Panc1 (cell line): ENCODE measurements at regions not wholly inside any gene's neighbourhood (a gene's known extent, or its start where the extent isn't known, plus 50 kb on each side); places are given as distances from the start of the nearest gene placed in this dataset.

Source experiments
- ATAC-seq: fragments of 200-7000 bp; cut with Tn5 transposase; 2 replicates; pipeline ENCODE4 v1.9.1; 2020; ENCODE audit warnings: mild to moderate bottlenecking, moderate library complexity
- BruUV-seq: library from RNA; stranded (reverse); fragments of 400-500 nt; replicated peaks from 2 replicates; lab custom pipeline; 2021; lab: Mats Ljungman, UMichigan
- CTCF ChIA-PET: fragments of 300-600 bp; sonication (Branson Sonifier 250); formaldehyde crosslinking; loops from one replicate; lab custom pipeline; 2022; ENCODE audit warnings: antibody characterized with exemption; lab: Charles Lee
- POLR2A ChIA-PET: fragments of 300-600 bp; sonication (Branson Sonifier 250); formaldehyde crosslinking; loops from one replicate; lab custom pipeline; 2022; ENCODE audit warnings: antibody characterized with exemption; lab: Charles Lee
- DNase-seq: peaks from one replicate; pipeline ENCODE4 v3.0.0-alpha.2; 2010; ENCODE audit warnings: low read depth, low spot score
- H3K27ac ChIP-seq: 2 replicates; pipeline ENCODE4 v1.5.1; 2011; ENCODE audit warnings: mild to moderate bottlenecking, low read length, inconsistent platforms
- H3K27me3 ChIP-seq: fragments of 200-500 bp; sonication (Bioruptor generic); 2 replicates; pipeline ENCODE4 v1.6.0; 2014; ENCODE audit warnings: low read length, inconsistent platforms; ENCODE audit not compliant: control insufficient read depth, insufficient read depth
- H3K36me3 ChIP-seq: fragments of 200-500 bp; sonication (Bioruptor generic); 2 replicates; pipeline ENCODE4 v1.5.1; 2014; ENCODE audit warnings: inconsistent platforms, mild to moderate bottlenecking, low read length, moderate library complexity; ENCODE audit not compliant: control insufficient read depth, insufficient read depth
- H3K4me1 ChIP-seq: 2 replicates; pipeline ENCODE4 v1.5.1; 2011; ENCODE audit warnings: inconsistent platforms, mild to moderate bottlenecking, low read length, moderate library complexity; ENCODE audit not compliant: control insufficient read depth, insufficient read depth
- H3K4me3 ChIP-seq, 2 experiments: 2 replicates each; pipeline ENCODE4 v1.5.1; 2011 to 2012; ENCODE audit warnings: low read depth in 2 of 2, low read length in 2 of 2, mild to moderate bottlenecking in 2 of 2, inconsistent platforms in 1 of 2, moderate library complexity in 1 of 2
- H3K9me3 ChIP-seq: fragments of 200-500 bp; sonication (Bioruptor generic); 2 replicates; pipeline ENCODE4 v1.5.1; 2014; ENCODE audit warnings: low read depth, mild to moderate bottlenecking, inconsistent platforms, low read length, moderate library complexity; ENCODE audit not compliant: control insufficient read depth, insufficient read depth
- POLR2AphosphoS5 ChIP-seq: IDR thresholded peaks from 2 replicates; pipeline ENCODE4 v1.6.1; 2012; ENCODE audit warnings: mild to moderate bottlenecking, low read depth, low read length, moderate library complexity
- SIN3A ChIP-seq: IDR thresholded peaks from 2 replicates; pipeline ENCODE4 v1.6.1; 2012; ENCODE audit warnings: low read depth, mild to moderate bottlenecking, low read length, moderate library complexity, borderline replicate concordance; ENCODE audit not compliant: insufficient read depth
- TCF7L2 ChIP-seq: IDR thresholded peaks from 2 replicates; pipeline ENCODE4 v1.6.1; 2011; ENCODE audit warnings: mild to moderate bottlenecking, low read depth, low read length, inconsistent platforms
- in situ Hi-C: cut with HindIII; loops from 2 replicates; pipeline ENCODE4 v1.10.0; 2016; ENCODE audit warnings: low sequenced_read_pairs, low pct_unique_long_range_greater_than_20kb
- intact Hi-C: fragments of 100-400 bp; cut with micrococcal nuclease; formaldehyde crosslinking; loops from one replicate; pipeline ENCODE4 v1.10.0; 2022; ENCODE audit not compliant: unreplicated experiment
- TF ChIP-seq, protein P1 (sequence below): fragments of 450-650 bp; IDR thresholded peaks from 2 replicates; pipeline ENCODE4 v1.5.1; 2017; ENCODE audit warnings: mild to moderate bottlenecking
- TF ChIP-seq, protein P2 (sequence below), 2 experiments: IDR thresholded peaks; 2 replicates each; pipeline ENCODE4 v1.6.1; 2011 to 2012; ENCODE audit warnings: low read depth in 2 of 2, control low read depth in 1 of 2, low read length in 1 of 2, mild to moderate bottlenecking in 1 of 2, moderate library complexity in 1 of 2; ENCODE audit not compliant: insufficient read depth in 1 of 2

DNA sequence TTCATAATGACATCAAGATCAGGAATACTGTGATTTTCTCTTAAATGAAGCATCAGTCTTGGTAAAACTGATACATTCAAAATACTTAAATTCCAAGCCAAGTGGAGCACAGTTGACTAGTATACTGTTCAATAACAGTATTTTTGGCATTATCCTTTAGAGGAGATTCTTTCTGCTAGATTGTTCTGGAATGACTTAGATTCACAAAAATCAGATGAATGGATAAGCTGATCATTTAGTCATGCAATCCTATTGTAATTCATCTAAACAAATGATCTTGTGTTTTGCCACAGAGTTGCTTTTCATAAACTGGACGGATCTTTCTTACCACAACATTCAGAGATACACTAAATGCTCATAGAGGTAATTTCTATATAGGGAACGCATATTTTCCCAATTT lies 232.0 kb downstream of the CXXC4 start:
- no peak overlapping the region for H3K4me3 ChIP-seq
- H3K4me1 ChIP-seq = no peaks in the 10 kb centered on the region
- intact Hi-C loops (no loop called here), in situ Hi-C loops (no loop called here)
- H3K27me3 ChIP-seq = no peaks in the 10 kb centered on the region
- no TSS peak for BruUV-seq
- TF ChIP-seq POLR2AphosphoS5 (no peak), TCF7L2 (no peak), SIN3A (no peak)
- TF ChIP-seq, protein P1, sequence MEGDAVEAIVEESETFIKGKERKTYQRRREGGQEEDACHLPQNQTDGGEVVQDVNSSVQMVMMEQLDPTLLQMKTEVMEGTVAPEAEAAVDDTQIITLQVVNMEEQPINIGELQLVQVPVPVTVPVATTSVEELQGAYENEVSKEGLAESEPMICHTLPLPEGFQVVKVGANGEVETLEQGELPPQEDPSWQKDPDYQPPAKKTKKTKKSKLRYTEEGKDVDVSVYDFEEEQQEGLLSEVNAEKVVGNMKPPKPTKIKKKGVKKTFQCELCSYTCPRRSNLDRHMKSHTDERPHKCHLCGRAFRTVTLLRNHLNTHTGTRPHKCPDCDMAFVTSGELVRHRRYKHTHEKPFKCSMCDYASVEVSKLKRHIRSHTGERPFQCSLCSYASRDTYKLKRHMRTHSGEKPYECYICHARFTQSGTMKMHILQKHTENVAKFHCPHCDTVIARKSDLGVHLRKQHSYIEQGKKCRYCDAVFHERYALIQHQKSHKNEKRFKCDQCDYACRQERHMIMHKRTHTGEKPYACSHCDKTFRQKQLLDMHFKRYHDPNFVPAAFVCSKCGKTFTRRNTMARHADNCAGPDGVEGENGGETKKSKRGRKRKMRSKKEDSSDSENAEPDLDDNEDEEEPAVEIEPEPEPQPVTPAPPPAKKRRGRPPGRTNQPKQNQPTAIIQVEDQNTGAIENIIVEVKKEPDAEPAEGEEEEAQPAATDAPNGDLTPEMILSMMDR = no peak
- TF ChIP-seq, protein P2, sequence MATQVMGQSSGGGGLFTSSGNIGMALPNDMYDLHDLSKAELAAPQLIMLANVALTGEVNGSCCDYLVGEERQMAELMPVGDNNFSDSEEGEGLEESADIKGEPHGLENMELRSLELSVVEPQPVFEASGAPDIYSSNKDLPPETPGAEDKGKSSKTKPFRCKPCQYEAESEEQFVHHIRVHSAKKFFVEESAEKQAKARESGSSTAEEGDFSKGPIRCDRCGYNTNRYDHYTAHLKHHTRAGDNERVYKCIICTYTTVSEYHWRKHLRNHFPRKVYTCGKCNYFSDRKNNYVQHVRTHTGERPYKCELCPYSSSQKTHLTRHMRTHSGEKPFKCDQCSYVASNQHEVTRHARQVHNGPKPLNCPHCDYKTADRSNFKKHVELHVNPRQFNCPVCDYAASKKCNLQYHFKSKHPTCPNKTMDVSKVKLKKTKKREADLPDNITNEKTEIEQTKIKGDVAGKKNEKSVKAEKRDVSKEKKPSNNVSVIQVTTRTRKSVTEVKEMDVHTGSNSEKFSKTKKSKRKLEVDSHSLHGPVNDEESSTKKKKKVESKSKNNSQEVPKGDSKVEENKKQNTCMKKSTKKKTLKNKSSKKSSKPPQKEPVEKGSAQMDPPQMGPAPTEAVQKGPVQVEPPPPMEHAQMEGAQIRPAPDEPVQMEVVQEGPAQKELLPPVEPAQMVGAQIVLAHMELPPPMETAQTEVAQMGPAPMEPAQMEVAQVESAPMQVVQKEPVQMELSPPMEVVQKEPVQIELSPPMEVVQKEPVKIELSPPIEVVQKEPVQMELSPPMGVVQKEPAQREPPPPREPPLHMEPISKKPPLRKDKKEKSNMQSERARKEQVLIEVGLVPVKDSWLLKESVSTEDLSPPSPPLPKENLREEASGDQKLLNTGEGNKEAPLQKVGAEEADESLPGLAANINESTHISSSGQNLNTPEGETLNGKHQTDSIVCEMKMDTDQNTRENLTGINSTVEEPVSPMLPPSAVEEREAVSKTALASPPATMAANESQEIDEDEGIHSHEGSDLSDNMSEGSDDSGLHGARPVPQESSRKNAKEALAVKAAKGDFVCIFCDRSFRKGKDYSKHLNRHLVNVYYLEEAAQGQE (IDR thresholded peaks at IDR 0.05; ENCODE audit: insufficient read depth in 1 of 2, low read depth in 2 of 2, low read length in 1 of 2) = no peak
- ATAC-seq (no peak), DNase-seq (no peak)
- ChIA-PET POLR2A (no interaction called here), CTCF (no interaction called here)
- no peaks in the 10 kb centered on the region for H3K9me3 ChIP-seq
- no peak overlapping the region for H3K27ac ChIP-seq
- H3K36me3 ChIP-seq = no peaks in the 10 kb centered on the region

DNA sequence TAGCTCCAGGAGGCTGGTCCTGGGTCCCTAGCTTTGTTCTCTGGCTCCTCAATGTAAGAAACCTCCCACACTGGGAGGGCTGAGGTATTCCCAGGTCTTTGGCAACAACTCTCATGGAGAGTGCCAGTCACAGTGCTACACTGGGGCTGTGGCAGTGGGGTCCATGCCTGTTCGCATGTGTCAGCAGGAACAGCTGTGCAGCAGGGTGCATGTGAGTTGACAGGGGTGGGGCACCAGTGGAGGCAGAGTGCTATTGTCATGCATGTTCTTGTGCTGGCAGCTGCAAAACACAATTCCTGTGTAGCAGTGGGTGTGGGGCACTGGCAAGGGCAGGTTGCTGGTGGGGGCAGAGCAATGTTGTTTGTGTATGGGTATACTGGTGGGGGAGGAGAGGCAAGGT lies 246.0 kb downstream of the CXXC4 start:
- Histone ChIP-seq H3K4me1 (no peaks in the 10 kb centered on the region), H3K9me3 (no peaks in the 10 kb centered on the region), H3K36me3 (no peaks in the 10 kb centered on the region), H3K27me3 (no peaks in the 10 kb centered on the region), H3K4me3 (no peak overlapping the region), H3K27ac (no peak overlapping the region)
- in situ Hi-C loops (no loop called here), intact Hi-C loops (no loop called here)
- ChIA-PET CTCF (no interaction called here), POLR2A (no interaction called here)
- DNase-seq (no peak), ATAC-seq (no peak)
- no TSS peak for BruUV-seq
- TF ChIP-seq TCF7L2 (no peak), SIN3A (no peak), POLR2AphosphoS5 (no peak)
- TF ChIP-seq, protein P2 (IDR thresholded peaks at IDR 0.05; ENCODE audit: insufficient read depth in 1 of 2, low read depth in 2 of 2, low read length in 1 of 2) = no peak
- TF ChIP-seq, protein P1 = no peak
